ELR (cell line): ENCODE measurements at regions not wholly inside any gene's neighbourhood (a gene's known extent, or its start where the extent isn't known, plus 50 kb on each side); places are given as distances from the start of the nearest gene placed in this dataset.

Experiments used
- DNase-seq: peaks from one replicate; pipeline ENCODE4 v3.0.0-alpha.2; 2015; ENCODE audit warnings: low read depth

DNA sequence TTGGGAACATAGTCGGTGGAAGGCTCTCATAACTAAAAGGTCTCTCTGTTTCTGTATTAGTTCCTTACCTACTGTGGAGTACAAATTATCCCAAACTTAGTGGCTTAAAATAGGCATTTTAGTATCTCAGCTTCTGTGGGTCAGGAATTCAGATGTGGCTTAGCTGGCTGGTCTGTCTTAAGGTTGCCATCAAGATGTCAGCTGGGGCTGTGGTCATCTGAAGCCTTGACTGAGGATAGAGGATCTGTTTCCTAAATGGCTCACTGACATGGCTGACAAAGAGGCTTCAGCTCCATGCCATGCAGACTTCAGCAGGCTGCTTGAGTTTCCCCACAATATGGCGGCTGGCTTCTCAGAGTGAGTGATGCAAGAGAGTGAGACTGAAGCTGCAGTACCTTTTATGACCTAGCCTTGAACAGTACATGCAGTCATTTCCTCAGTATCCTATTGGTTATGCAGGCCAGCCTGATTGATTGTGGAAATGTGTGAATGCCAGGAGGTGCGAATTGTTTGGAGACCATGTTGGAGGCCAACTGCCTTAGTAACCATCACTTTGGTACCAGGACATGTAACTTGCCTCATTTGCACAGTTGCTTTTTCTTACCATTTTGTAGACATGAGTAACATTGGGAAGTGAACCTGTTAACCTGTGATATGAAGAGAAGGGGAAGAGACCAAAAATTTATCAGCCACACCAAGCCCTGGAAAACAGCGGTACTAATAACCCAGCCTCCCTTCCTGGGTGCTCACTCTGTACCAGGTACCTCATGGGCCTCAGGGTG is 152.8 kb upstream of the IER5L start:
- DNase-seq, result no peak

DNA sequence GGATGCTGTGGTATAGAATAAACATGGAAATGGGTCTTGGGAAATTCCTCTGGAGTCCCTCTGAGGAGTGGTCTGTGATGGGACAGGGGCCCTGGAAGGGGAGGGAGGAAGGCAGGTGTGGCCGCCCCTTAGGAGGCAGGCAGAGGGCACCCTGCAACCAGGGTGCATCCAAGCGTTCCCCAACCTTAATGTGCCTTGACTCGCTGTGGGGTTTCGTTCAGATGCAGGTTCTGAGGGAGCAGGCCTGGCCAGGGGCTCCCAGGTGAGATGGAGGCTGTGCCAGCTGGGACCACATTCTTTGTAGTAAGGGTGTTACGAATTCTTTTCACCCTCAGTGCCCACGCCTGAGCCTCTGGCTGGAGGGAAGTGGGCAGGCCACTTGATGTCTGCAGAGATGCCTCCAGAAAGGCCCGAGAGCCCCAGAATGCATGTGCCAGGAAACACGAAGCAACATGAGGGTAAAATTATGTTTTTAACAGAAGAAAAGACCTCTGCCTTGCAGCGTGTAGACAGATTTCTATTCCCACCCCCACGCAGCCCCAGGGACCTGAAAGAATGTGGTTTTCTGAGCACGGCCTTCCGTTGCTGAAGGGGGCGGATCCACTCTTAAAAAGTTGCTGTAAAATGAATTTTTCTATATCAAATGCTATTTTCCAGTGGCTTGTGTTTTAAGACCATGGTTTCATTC is 150.4 kb upstream of the IER5L start:
- DNase-seq, result no peak

DNA sequence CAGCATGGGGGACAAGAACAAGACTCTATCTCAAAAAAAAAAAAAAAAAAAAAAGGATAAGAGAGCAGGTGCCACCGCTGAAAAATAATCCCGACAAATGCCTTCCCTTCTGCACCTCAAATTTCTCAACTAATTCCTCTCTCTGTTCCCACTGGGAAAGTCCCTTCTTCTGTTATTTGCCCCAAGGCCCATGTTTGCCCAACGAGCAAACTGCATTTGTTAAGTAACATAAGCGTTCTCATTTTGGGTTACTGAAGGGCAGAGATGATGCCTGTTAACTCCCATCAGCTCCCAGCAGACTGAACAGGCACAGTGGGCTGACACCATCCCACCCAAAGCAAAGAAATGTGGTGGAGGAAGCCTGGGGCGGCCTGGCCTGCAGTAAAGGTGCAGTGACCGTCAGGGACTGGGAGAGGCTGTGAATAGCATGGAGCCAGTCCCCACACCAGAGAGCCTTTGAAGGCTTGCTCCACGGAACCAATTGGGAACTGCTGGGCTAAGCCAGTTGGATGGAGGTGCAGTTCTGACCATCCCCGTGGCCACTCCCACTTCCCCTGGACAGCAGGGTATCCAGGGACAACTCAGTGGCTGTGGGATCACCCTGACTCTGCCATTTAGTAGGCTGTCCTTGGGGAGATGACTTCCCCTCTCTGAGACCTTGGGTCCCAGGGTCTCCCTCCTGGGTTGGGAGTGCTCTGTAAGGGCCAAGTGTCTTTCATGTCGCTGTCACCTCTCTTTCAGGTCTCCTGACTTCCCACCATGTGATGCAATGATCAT is 149.7 kb upstream of the IER5L start:
- no peak for DNase-seq

DNA sequence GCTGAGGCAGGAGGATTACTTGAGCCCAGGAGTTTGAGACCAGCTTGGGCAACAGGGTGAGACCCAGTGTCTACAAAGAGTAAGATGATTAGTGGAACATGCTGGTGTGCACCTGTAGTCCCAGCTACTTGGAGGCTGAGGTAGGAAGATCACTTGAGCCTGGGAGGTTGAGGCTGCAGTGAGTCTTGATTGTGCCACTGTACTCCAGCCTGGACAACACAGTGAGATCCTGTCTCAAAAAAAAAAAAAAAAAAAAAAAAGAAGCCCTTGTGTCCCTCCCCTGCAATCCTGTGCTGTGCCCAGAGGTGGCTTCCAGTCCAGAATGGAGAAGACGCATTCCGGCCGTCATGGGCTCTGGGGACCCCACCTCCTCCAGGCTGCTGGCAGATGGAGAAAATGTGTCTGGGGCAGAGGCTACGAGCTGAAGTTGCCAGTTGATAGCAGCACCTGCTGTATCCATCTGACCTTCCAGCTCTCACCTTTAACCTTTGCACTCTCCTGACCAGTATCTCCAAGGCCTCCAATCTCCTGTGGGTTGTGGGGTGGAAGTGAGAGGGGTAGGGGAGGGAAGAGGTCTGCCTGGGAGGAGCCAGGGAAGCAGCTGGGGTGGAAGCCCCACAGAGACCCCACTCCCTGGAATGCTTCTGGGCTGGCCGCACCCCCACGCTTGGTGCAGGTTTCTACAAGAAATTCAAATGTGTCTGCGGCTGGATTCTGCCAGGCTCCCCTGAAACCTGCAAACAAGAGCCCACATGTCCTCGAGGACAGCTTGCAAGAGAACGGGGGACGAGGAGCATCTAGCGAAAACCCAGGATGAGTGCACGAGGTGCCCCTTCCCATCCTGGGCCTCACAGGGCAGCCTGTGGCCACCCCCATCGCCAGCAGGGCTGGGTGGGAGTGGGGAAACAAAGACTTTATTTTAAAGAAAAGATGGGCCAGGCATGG is 148.3 kb upstream of the IER5L start:
- no peak for DNase-seq

DNA sequence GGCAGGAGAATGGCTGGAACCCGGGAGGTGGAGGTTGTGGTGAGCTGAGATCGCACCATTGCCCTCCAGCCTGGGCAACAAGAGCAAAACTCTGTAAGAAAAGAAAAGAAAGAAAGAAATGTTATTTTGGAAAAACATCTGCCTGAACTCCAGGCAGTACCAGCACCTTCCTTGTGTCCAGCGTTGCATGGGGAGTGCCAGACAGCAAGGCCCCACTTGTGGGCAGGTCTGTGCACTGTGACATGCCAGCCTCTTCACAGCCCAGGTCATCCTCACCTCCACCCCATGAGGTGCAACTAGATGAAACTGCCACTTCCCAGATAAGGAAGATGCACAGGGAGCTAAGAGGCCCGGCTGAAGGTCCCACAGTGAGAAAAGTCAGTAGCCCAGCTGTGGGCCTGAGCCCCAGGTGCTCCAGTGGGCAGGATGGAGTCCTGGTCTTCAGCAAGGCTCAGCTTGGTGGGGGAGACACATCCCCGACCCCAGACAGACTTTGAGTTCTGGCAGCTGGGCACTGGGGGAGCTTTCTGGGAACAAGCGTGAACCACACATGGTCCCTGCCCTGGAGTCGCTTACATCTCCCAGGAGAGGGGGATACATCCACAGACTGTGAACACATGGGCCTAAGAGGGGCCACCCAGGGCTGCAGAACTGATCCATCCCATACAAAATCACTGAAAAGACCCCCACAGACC is 146.9 kb upstream of the IER5L start:
- DNase-seq, result no peak

DNA sequence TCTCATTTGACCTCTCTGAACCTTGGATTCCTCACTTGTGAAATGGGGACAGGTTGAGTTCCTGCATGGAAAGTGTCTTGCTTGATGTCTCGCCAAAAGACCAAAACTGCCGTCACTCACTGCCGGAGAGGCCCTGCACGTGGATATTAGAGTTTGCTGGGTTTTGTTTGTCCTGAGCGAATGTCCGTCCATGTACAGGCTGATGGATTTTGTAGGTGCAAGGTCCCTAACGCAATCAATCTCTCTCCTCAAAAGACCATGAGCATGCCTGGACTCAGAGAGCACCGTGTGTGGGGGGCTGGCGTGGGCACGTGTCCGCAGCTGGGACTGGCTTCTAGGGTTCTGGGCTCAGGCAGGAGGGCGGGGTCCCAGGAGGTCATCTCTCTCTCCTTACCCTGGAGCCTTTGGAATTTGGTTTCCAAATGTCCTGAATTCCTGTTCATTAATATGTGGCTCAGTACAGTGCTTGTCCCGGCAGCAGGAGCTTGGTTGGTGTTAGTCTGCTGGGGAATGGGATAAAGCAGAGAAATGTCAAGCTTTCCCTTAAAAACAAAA is 146.0 kb upstream of the IER5L start:
- DNase-seq, result no peak

DNA sequence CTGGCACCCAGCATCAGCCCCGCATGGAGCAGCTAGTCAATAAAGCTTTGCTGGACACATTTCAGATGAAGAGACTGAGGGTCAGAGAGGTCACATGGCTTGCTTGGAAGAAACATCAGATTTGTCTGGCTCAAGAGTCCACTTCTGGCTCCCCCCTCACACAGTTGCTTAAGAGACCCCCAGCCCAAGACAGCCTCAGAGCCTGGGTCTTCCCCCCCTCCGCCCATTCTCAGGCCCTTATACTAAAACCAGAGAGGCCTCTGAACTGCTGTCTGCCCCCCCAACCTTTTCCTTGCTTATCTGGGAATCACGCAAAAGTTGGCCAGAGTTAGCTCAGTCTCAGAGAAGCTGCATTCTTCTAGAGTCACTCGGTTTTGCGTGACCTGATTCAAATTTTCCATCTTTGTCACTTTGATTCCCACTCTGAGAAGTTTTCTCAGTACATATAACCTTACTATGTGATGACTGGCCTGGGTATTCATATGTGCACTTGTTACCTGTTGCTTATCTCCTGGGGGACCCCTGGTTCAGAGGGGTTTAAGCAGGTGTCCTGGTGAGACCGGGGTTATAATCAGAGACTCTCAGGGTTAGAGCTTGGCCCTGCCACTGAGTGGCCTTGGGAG is 145.4 kb upstream of the IER5L start:
- no peak for DNase-seq

DNA sequence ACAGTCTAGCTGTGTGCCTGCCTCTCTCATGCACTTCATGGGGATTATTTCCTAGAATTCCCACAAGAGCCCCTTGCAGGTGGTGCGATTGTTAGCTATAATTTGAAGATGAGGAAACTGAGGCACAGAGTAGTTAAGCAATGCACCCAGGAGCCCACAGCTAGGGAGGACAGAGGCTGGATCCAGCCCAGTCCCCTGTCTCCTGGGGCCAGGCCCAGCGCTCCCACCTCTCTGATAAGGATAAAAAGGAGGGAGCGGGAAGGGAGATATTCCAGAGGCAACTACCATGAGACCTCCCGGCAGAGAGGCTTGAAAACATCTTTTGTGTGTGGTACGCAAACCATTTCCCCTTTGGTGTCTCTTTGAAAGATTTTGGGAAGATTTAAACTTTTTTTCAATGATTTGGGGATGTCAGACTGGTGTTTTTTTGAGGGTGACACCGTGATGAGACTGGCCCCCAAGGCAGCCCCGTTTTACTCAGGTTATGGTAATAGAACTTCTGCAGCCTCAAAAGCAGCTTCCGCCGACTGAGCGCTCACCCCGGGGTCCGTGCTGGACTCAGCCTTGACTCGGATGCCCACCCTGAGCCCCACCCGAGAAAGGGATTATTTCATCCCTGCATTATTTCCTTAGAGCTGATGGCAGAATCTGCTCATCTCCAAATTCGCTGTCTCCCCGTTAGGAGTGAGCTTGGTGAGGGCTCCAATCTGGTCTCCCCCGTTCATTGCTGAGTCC is 144.7 kb upstream of the IER5L start:
- DNase-seq, result no peak

DNA sequence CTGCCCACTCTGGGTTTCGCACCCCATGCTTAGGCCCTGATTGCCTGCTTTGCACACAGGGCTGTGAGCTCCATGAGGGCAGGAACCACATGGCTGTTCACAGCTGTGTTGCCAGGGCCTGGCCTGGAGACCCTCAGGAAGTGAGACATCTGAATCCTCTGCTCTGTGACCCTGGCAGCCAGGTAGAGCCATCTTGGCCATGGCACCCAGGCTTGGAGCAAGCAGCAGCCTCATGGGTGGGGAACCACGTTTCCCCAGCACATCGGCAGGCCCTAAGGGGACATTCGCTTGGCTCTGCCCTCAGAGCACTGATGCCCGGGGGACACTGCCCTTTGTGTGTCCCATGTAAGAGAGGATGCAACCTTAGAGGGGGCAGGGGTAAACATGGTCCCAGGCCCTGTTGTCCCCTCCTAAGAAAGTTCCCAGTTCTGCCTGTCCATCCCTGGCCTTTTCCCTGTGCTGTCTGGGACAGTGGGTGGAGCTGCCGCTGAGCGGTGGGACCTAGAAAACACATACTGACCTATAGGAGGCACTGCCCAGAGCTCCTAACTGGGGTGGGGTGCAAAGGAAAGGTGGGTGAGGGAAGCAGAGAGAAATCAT is 144.1 kb upstream of the IER5L start:
- no peak for DNase-seq

DNA sequence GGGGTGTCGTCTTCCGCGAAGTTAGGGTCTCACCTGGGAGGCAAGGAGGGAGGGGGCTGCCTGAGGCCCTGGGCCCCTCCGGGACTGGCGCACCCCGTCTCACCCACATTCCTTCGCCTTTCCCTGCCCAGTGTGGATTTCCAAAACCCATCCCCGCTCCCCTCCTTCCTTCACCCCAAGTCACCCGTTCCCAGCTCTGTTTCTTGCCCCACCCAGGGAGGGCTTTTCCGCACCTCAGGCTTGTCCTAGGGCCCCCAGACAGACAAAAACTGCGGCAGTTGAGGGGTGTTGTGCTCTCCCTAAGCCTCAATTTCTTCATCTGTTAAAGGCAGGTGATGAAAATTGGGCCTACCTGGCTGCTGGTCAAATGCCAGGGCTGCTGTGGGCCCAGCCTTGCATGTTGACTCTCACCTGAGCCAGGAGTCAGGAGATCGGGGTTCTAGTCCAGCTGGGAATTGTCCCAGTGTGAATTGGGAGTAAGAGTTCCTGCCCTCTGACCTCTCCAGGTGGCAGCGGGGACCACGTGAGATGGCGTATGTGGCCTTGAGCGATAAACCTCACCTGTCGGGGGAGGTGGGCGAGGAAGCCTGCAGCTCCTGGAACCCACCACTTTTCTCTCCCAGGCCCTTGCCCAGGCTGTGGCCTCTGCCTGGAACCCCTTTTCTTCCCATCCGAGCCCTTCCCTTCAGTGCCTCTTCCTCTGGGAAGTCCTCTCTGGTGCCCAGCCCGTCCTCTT is 143.4 kb upstream of the IER5L start:
- no peak for DNase-seq

DNA sequence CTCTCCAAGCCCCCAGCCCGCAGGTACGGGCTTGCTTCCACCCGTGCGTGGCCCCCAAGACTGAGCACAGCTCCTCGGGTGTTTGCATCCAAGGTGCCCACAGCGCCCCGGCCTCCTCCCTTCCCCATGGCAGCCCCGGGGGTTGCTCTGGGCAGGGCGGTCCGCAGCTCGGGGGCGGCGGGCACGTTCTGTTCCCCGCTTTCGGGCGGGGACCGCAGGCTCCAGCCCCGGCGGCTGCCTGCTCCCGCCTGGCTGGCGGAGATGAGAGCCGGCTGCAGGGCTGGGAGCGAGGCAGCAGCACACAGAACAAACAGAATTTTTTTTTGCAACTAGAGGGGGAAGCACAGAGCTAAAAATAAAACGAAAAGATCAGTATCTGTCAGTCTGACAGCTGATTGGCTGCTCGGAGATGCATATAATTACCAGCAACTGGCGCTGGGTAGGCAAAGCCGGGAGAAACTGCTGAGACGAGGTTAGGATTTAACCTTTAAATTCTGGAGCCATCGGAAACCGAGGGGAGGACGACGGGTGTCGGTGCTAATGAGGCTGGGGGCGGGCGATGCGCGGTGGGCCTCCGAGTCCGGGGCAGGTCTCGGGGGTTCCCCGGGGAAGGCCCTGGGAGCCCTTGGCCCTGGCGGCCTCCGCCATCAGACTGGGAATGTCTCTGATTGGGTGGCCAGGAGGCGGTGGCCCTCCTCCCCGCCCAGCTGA is 142.7 kb upstream of the IER5L start:
- peak; percentile 72 for DNase-seq

DNA sequence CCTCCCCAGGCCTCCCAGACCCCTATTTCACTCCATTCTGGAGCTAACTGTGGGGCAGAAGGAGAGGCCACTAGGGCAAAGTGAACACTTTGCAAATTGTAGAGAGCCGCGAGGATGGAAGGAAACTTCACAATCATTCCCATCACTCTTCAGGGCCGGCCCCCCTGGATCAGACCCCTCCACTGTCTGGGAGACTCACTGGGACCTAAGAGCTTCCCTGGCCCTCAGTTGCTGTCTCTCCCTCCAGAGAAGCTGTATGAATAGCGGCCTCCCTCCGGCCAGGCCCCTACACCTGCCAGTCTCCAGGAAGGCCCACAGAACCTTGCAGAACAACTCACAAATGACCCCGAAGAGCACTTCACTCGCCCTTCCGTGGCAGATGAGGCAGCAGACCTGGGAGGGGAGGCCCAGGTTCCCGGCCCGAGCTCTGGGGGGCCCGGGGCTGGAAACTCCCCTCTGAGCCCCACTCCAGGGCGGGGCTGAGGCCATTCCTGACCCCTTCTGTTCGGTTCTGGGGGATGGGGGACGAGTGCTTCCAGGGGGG is 141.9 kb upstream of the IER5L start:
- no peak for DNase-seq

DNA sequence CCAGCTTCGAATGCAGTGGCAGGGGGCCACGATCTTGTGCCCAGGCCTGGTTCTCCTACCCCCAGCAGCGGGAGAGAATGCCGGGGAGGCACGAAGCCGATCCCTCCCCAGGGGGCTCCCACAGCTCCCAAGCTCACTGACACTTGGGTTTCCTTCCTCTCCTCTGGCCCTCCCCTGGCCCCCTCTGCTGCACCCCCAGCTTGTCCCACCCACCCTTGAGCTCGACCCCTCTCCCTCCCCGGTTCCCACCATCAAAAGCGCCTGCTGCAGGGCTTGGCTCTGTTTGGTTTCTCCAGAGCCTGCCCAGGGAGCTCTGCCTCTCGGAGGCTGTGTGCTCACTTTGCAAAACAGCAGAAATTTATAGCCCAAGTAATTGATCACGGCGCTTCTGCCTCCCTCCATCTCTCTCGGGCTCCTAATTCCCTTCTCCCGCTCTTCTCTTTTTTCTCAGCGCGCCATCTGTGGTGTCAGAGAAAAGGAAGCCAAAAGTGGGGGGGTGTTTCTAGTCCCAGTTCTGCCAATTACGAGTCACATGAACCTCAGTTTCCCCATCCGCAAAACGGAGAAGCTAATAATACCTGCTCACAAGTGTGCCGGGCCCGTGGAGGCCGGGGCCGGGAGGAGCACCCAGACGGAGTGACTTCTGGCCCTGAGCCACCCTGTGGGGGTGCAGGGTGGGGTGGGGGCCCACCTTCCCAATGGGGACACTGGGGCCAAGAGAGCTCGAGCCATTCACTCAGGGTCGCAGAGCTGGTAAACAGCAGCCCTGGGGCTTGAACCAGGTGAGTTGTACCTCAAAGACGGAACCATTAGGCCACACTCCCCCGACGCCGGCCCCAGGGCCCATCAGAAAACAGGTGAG is 141.2 kb upstream of the IER5L start:
- no peak for DNase-seq

DNA sequence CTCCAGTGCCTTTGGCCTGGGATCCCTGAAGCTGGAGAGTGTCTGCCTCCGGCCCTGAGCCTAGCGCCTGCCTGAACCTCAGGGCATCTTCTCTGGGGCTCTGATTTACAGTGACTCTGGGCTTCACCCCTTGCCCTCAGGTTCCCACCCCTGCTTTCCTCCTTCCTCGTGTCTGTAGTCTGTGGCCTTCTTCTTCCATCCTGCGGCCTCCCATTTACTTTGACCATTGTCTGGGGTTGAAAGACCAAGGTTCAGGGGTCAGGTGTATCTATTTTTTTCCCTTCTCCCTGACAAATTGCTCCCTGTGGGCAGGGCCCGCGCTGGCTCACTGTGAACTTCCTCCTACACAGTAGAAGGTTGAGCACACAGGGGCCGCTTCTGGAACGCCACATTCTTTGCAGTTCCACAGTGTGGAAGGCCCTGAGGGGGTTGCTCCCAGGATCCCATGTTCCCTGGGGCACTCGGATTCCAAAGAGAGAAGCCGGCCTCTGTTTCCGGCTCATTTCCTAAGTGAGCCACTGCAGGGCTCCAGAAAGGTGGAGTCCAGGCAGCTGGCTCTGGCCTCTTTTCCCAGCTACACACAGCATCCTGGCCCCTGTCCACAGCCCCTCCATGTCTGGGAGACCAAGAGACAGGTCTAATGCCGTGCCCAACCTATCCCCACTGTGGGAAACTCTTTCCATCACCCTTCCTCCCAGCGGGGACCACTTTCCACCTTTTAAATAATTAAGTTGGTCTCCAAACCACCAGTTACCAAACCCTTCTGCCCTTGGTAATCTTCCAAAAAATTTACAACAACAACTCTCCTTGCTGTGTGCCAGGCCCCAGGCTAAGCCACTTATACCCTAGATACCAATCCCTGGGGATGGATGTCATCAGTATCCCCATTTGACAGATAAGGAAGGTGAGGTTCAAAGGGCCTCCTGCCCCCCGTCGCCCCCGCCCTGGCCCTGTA is 140.3 kb upstream of the IER5L start:
- peak; percentile 77 for DNase-seq
